CD4-positive, alpha-beta T cell treated with Interleukin-12 subunit alpha and Interleukin-12 subunit beta, for 1 hour (primary cell): ENCODE measurements at regions not wholly inside any gene's neighbourhood (a gene's known extent, or its start where the extent isn't known, plus 50 kb on each side); places are given as distances from the start of the nearest gene placed in this dataset.

Experiments used
- DNase-seq: peaks from one replicate; pipeline ENCODE4 v3.0.0-alpha.2; 2020

DNA sequence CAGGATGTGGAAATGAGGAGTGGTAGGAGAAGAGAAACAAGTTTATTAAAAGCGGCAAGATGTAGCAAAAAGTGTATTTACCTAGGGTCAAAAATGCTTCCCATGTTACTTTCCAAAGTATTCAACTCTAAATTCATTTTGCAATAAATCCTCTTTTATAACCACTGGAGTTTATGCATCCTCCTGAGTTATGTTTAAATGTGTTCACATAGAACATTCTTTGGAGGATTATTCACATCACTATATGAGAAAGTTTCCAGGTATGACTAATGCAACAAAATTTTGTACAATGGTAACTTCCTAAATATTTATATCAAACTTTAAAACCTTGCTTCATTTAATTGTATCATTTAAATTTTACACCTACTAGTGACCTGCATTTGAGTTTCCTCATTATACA is 870.6 kb upstream of the SLIT2 start:
- no peak for DNase-seq

DNA sequence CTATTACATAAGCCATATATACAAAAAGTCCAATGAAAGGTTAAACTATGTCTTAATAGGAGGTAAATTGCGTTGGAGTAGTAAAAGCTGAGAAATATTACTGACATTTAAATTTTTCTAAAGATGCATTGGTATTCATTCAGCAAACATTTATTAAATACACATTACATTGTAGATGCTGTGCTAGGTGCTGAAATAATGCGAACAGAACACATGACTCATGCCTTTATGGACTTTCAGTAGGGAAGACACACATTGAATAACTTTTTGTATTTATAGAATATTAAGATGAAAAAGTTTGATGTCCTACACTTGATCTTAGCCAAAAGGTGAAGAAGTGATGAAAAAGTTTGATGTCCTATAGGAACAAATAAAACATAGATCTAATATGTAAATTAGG is 871.1 kb upstream of the SLIT2 start:
- no peak for DNase-seq

- no peak for DNase-seq
Observed at GRCh38 chr4:19379191-19379708, 872.5 kb upstream of the SLIT2 start.

DNA sequence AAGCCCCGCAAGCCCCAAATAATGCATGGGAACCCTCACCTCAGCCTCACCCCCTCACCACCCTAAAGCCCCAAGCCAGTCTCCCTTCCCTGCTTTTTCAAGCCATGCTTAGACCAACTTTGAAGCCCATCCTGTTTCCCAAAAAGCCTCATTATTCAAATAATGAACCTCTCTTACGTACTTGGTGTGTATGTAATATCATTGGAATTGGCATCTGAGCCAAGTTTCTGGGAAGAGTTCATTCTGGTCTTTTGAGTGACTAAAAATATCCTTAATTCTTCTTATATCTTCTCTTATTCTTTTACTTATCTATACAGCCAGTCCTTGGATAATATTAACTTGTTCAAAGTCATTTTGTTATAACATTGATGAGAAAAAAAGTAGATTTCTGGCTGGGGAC is 875.8 kb upstream of the SLIT2 start:
- DNase-seq: no peak

- no peak for DNase-seq
Observed at GRCh38 chr4:19375136-19375804, 876.4 kb upstream of the SLIT2 start.

GRCh38 chr4:19372390-19372789 is 879.3 kb upstream of the SLIT2 start:
- no peak for DNase-seq

GRCh38 chr4:19368800-19369199 is 882.9 kb upstream of the SLIT2 start:
- DNase-seq: no peak

DNA sequence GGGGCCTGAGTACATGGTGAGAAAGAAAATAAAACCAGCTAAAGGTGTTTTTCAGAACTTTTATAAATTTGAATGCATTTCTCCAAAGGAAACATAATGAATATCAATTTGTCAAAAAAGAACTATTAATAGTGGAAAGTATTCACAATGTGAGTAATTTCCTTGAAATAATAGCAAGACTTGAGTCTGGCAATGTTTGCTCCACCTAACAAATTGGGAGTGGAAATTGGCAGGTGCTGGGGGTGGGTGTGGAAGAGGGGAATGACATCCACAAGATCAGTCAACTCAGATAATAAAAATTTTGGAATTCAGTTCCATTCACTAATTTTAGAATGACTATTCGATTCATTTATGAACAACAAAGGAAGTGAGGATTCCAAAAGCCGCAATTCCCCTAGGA is 884.8 kb upstream of the SLIT2 start:
- DNase-seq: no peak

DNA sequence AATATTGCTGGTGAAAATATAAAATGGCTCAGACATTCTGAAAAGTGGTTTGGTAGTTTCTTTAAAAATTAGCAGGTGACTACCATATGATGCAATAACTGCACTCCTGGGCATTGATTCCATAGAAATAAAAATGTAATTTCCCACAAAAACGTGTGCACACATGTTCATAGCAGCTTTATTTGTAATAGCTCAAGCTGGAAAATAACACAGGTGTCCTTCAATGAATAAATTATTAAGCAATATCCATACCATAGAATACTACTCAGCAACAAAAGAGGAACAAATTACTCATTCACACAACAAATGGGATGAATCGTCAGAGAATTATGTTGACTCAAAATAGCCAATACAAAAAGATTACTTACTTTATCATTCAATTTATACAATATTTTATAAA is 893.7 kb upstream of the SLIT2 start:
- DNase-seq: no peak

GRCh38 chr4:19349416-19349815 is 902.3 kb upstream of the SLIT2 start:
- no peak for DNase-seq

GRCh38 chr4:19348746-19349145 is 903.0 kb upstream of the SLIT2 start:
- no peak for DNase-seq

GRCh38 chr4:19346636-19347035 is 905.1 kb upstream of the SLIT2 start:
- no peak for DNase-seq

DNA sequence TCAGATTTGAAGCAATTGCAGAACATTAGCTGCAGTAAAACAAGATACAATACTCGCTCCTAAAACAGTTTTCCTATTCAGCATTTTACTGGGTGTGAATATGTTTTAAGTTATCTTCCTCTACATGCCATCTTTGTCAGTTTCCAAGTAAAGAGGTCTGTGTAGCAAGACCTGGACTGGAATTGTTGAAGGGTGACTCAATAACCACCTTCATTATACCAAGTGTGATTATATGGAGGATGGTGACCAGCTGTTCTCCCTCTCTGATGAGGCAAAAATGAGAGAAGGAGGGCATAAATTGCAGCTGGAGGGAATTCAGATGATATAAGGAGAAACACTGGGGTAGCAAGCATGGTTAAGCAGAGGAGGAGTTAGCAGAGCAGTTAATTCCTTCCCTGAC is 922.1 kb upstream of the SLIT2 start:
- DNase-seq: no peak

DNA sequence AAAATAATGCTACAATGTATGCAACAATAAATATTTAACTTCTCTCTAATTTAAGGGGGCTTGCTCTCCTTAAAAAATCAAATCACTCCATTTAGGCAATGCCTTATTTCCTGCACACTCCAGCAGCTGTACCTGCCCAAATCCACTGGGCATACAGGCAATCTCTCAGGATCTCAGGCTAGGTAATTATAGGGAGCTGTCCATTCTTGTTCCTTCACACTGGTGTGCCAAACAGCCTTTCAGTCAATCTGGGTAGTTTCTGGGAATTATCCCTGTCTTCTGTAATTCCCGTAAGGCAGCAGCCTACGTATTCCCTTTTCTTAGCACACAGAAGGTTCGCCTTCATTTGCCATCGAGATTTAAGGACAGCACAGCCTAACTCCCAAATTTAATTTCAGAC is 922.6 kb upstream of the SLIT2 start:
- DNase-seq: no peak

DNA sequence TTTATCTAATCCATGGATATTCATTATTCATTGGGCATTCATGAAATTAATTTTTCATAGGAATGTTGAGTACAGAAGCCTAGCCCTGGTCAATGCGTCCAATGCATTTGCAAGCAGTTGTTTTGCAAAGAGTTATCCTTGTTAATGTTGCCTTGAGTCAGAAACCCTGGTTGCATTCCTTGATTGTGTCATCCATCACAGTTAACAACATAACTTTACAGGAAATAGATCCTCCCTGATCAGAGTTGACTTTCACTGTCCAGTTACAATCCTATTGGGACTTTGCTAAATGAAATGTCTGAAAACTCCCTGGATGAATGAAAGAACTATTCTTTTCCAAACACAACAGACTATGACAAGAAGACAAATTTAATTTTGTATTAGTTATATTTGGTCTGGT is 924.3 kb upstream of the SLIT2 start:
- DNase-seq: no peak

DNA sequence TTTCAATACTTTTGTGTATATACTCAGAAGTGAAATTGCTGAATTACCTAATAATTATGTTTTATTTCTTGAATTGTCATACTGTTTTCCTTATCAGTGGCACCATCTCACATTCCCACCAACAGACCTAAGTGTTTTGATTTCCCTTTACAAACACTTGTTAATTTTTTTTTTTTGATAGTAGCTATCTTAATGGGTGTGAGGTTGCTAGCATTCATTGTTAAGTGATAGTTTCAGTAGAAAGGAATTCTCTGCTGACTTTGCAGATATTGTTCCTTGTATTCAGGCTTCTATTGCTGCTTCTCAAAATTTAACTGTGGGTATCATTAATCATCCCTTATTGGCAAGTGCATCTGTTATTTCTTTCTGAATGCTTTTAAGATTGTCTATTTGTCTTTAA is 927.5 kb upstream of the SLIT2 start:
- DNase-seq: no peak

- no peak for DNase-seq
Observed at GRCh38 chr4:19319607-19320006, 932.1 kb upstream of the SLIT2 start.

- no peak for DNase-seq
Observed at GRCh38 chr4:19317377-19317776, 934.3 kb upstream of the SLIT2 start.

GRCh38 chr4:19314116-19314515 is 937.6 kb upstream of the SLIT2 start:
- no peak for DNase-seq

- no peak for DNase-seq
Observed at GRCh38 chr4:19309378-19309777, 942.3 kb upstream of the SLIT2 start.

- no peak for DNase-seq
Observed at GRCh38 chr4:19304028-19304427, 947.7 kb upstream of the SLIT2 start.

DNA sequence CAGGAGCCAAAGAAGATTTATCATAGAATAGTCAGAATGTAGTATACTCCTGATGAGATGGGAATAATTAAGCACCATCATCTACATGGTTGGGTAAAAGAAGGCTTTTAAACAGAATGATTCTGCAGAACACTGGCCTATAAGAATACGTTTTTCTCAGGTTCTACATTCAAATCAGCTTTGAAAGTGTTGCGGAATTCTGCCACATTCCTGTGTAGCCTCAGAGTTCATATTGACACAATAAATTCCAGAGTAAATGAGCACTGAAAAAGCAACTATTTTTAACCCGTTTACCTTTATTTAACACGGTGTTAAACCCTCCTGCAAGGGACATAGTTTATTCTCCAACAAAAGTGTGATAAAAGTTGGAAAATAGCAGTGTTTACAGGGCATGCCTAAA is 950.2 kb upstream of the SLIT2 start:
- DNase-seq: no peak

DNA sequence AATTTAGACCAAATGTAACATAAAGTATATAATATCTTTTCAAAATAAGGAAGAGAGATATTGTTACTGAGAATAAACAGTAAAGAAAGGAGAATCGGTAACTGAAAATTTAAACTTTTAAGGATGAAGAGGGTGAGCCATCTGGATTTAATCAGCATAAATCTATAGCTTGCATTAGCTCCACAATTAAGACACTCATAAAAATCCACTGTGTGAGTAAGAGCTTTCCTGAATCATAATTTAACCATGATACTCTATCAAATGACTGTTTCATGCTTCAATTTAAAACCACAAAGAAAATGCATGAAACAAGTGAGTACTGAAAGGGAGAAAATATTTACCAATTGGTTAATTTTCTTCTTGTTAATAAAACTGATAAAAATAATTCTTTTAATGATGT is 951.5 kb upstream of the SLIT2 start:
- no peak for DNase-seq

DNA sequence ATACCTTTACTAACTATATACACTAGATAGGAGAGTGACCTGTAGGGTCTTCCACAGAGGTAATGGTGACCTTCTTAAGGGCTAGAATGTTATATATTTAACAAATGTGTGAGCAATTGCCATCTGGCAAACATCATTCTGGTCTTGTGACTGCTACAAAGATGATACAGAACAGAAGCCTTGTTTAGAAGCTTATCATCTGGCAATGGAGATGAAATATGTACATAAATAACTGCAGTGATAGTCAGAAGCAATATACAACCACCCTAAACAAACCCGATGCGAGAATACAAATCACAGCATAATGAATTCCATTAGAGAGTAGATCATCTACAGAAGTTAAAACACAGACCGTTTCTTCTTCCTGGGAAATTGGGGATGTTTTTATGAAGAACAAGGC is 952.7 kb upstream of the SLIT2 start:
- DNase-seq: no peak

GRCh38 chr4:19293781-19294180 is 957.9 kb upstream of the SLIT2 start:
- DNase-seq: no peak

DNA sequence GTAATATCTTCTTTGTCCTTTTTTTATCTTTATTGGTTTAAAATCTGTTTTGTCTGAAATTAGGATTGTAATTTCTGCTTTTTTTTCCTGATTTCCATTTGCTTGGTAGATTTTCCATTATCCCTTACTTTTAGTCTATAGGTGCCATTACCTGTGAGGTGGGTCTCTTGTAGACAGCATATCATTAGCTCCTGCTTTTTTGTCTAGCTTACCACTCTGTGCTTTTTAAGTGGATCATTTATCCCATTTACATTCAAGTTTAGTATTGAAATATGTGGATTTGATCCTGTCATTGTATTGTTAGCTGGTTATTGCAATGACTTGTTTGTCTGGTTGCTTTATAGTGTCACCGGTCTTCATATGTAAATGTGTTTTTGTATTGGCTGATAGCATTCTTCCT is 958.6 kb upstream of the SLIT2 start:
- DNase-seq: no peak
